ENCODE measurements at regions not wholly inside any gene's neighbourhood (a gene's known extent, or its start where the extent isn't known, plus 50 kb on each side); places are given as distances from the start of the nearest gene placed in this dataset.
"Not testable (repeated sequence)": the region's sequence is repeated elsewhere in the genome, so short reads cannot be mapped to it uniquely, and the experiment has no call there.

GRCh38 chr10:20682782-20683181 lies 214.3 kb downstream of the NEBL start:
- Mint-ChIP-seq H3K27ac (no peak overlapping the region), H3K4me1 (ENCODE audit: low read depth in 2 of 2) (no peaks in the 10 kb centered on the region)

GRCh38 chr10:20677340-20677739 lies 219.8 kb downstream of the NEBL start:
- no peak overlapping the region for H3K27ac Mint-ChIP-seq
- H3K4me3 Mint-ChIP-seq, result no peak overlapping the region
- no peaks in the 10 kb centered on the region for H3K4me1 Mint-ChIP-seq (ENCODE audit: low read depth in 2 of 2)
- ATAC-seq (replicated peaks) (no peak), DNase-seq (no peak)
- no peaks in the 10 kb centered on the region for H3K36me3 Mint-ChIP-seq (ENCODE audit: insufficient read depth)
- H3K27me3 Mint-ChIP-seq, result no peaks in the 10 kb centered on the region
- peaks cover 4 to 5% of the 10 kb centered on the region in 2 donors for H3K9me3 Mint-ChIP-seq

More at GRCh38 chr10:20682782-20683181, 214.3 kb downstream of the NEBL start:
- Mint-ChIP-seq H3K9me3 (peaks cover 5 to 7% of the 10 kb centered on the region in 2 donors), H3K36me3 (ENCODE audit: insufficient read depth) (no peaks in the 10 kb centered on the region), H3K27me3 (no peaks in the 10 kb centered on the region), H3K4me3 (no peak overlapping the region)
- ATAC-seq (replicated peaks), result no peak
- DNase-seq, result no peak

- Mint-ChIP-seq H3K4me1 (ENCODE audit: low read depth in 2 of 2) (no peaks in the 10 kb centered on the region), H3K27ac (no peak overlapping the region), H3K27me3 (no peaks in the 10 kb centered on the region), H3K36me3 (ENCODE audit: insufficient read depth) (no peaks in the 10 kb centered on the region), H3K9me3 (peaks cover 4 to 10% of the 10 kb centered on the region in 2 donors), H3K4me3 (no peak overlapping the region)
- ATAC-seq (replicated peaks) (no peak), DNase-seq (no peak)
Measured at GRCh38 chr10:20674926-20675325, 222.2 kb downstream of the NEBL start.

- H3K4me1 Mint-ChIP-seq (ENCODE audit: low read depth in 2 of 2), result no peaks in the 10 kb centered on the region
- DNase-seq (no peak), ATAC-seq (replicated peaks) (no peak)
- peaks cover 4 to 10% of the 10 kb centered on the region in 2 donors for H3K9me3 Mint-ChIP-seq
- no peaks in the 10 kb centered on the region for H3K36me3 Mint-ChIP-seq (ENCODE audit: insufficient read depth)
- H3K27ac Mint-ChIP-seq, result no peak overlapping the region
- no peak overlapping the region for H3K4me3 Mint-ChIP-seq
- H3K27me3 Mint-ChIP-seq, result no peaks in the 10 kb centered on the region
Measured at GRCh38 chr10:20673175-20673574, 223.9 kb downstream of the NEBL start.

GRCh38 chr10:20672741-20673140 lies 224.4 kb downstream of the NEBL start:
- H3K36me3 Mint-ChIP-seq (ENCODE audit: insufficient read depth), result no peaks in the 10 kb centered on the region
- no peak for ATAC-seq (replicated peaks)
- no peaks in the 10 kb centered on the region for H3K4me1 Mint-ChIP-seq (ENCODE audit: low read depth in 2 of 2)
- peaks cover 5 to 14% of the 10 kb centered on the region in 2 donors for H3K9me3 Mint-ChIP-seq
- H3K27me3 Mint-ChIP-seq, result no peaks in the 10 kb centered on the region
- H3K4me3 Mint-ChIP-seq, result no peak overlapping the region
- no peak for DNase-seq
- H3K27ac Mint-ChIP-seq, result no peak overlapping the region

- Mint-ChIP-seq H3K27me3 (no peaks in the 10 kb centered on the region), H3K36me3 (ENCODE audit: insufficient read depth) (no peaks in the 10 kb centered on the region), H3K9me3 (peaks cover 4 to 15% of the 10 kb centered on the region in 2 donors), H3K4me1 (ENCODE audit: low read depth in 2 of 2) (no peaks in the 10 kb centered on the region), H3K4me3 (no peak overlapping the region), H3K27ac (no peak overlapping the region)
- no peak for ATAC-seq (replicated peaks)
- DNase-seq, result no peak
Measured at GRCh38 chr10:20670579-20670978, 226.5 kb downstream of the NEBL start.

GRCh38 chr10:20668985-20669384 lies 228.1 kb downstream of the NEBL start:
- H3K4me3 Mint-ChIP-seq, result no peak overlapping the region
- H3K27me3 Mint-ChIP-seq, result no peaks in the 10 kb centered on the region
- no peaks in the 10 kb centered on the region for H3K36me3 Mint-ChIP-seq (ENCODE audit: insufficient read depth)
- ATAC-seq (replicated peaks) (no peak), DNase-seq (no peak)
- H3K27ac Mint-ChIP-seq, result no peak overlapping the region
- H3K9me3 Mint-ChIP-seq, result peaks cover 5 to 15% of the 10 kb centered on the region in 2 donors
- H3K4me1 Mint-ChIP-seq (ENCODE audit: low read depth in 2 of 2), result no peaks in the 10 kb centered on the region

GRCh38 chr10:20662742-20663141 lies 234.4 kb downstream of the NEBL start:
- Mint-ChIP-seq H3K4me3 (no peak overlapping the region), H3K27me3 (no peaks in the 10 kb centered on the region)

GRCh38 chr10:20659225-20659624 lies 237.9 kb downstream of the NEBL start:
- H3K27ac Mint-ChIP-seq, result no peak overlapping the region

More at GRCh38 chr10:20662742-20663141, 234.4 kb downstream of the NEBL start:
- H3K9me3 Mint-ChIP-seq, result peaks cover 4 to 26% of the 10 kb centered on the region in 2 donors
- H3K27ac Mint-ChIP-seq, result no peak overlapping the region
- H3K36me3 Mint-ChIP-seq (ENCODE audit: insufficient read depth), result no peaks in the 10 kb centered on the region
- no peaks in the 10 kb centered on the region for H3K4me1 Mint-ChIP-seq (ENCODE audit: low read depth in 2 of 2)
- ATAC-seq (replicated peaks), result no peak
- DNase-seq, result no peak

GRCh38 chr10:20658158-20658557 lies 239.0 kb downstream of the NEBL start:
- no peak for ATAC-seq (replicated peaks)
- DNase-seq, result no peak
- Mint-ChIP-seq H3K27me3 (no peaks in the 10 kb centered on the region), H3K4me3 (no peak overlapping the region), H3K9me3 (peaks cover 7 to 33% of the 10 kb centered on the region in 2 donors), H3K36me3 (ENCODE audit: insufficient read depth) (no peaks in the 10 kb centered on the region), H3K4me1 (ENCODE audit: low read depth in 2 of 2) (no peaks in the 10 kb centered on the region), H3K27ac (no peak overlapping the region)

More at GRCh38 chr10:20659225-20659624, 237.9 kb downstream of the NEBL start:
- H3K4me1 Mint-ChIP-seq (ENCODE audit: low read depth in 2 of 2), result no peaks in the 10 kb centered on the region
- H3K36me3 Mint-ChIP-seq (ENCODE audit: insufficient read depth), result no peaks in the 10 kb centered on the region
- ATAC-seq (replicated peaks), result no peak
- no peak overlapping the region for H3K4me3 Mint-ChIP-seq
- H3K27me3 Mint-ChIP-seq, result no peaks in the 10 kb centered on the region
- no peak for DNase-seq
- peaks cover 8 to 33% of the 10 kb centered on the region in 2 donors for H3K9me3 Mint-ChIP-seq

GRCh38 chr10:20656886-20657285 lies 240.2 kb downstream of the NEBL start:
- DNase-seq (no peak), ATAC-seq (replicated peaks) (no peak)
- no peaks in the 10 kb centered on the region for H3K27me3 Mint-ChIP-seq
- no peak overlapping the region for H3K27ac Mint-ChIP-seq
- H3K4me1 Mint-ChIP-seq (ENCODE audit: low read depth in 2 of 2), result no peaks in the 10 kb centered on the region
- peaks cover 6 to 21% of the 10 kb centered on the region in 2 donors for H3K9me3 Mint-ChIP-seq
- no peaks in the 10 kb centered on the region for H3K36me3 Mint-ChIP-seq (ENCODE audit: insufficient read depth)
- H3K4me3 Mint-ChIP-seq, result no peak overlapping the region

- not testable (repeated sequence) for H3K27ac Mint-ChIP-seq; H3K36me3 Mint-ChIP-seq (ENCODE audit: insufficient read depth); H3K4me3 Mint-ChIP-seq; DNase-seq; ATAC-seq (replicated peaks); H3K27me3 Mint-ChIP-seq; H3K4me1 Mint-ChIP-seq (ENCODE audit: low read depth in 2 of 2)
- peaks cover 10 to 15% of the 10 kb centered on the region in 2 donors for H3K9me3 Mint-ChIP-seq
Measured at GRCh38 chr10:20652424-20652823, 244.7 kb downstream of the NEBL start.

- H3K27me3 Mint-ChIP-seq, result no peaks in the 10 kb centered on the region
- H3K9me3 Mint-ChIP-seq, result peaks cover 13 to 14% of the 10 kb centered on the region in 2 donors
- no peaks in the 10 kb centered on the region for H3K36me3 Mint-ChIP-seq (ENCODE audit: insufficient read depth)
- ATAC-seq (replicated peaks) (no peak), DNase-seq (no peak)
- no peaks in the 10 kb centered on the region for H3K4me1 Mint-ChIP-seq (ENCODE audit: low read depth in 2 of 2)
- H3K27ac Mint-ChIP-seq, result no peak overlapping the region
- no peak overlapping the region for H3K4me3 Mint-ChIP-seq
Measured at GRCh38 chr10:20648263-20648874, 248.7 kb downstream of the NEBL start.

GRCh38 chr10:20647756-20648155 lies 249.4 kb downstream of the NEBL start:
- Mint-ChIP-seq H3K27me3 (no peaks in the 10 kb centered on the region), H3K9me3 (peaks cover 13 to 14% of the 10 kb centered on the region in 2 donors), H3K27ac (no peak overlapping the region), H3K4me3 (no peak overlapping the region), H3K36me3 (ENCODE audit: insufficient read depth) (no peaks in the 10 kb centered on the region), H3K4me1 (ENCODE audit: low read depth in 2 of 2) (no peaks in the 10 kb centered on the region)
- ATAC-seq (replicated peaks) (no peak), DNase-seq (no peak)

All from effector memory CD8-positive, alpha-beta T cell (primary cell).